H9 (cell line): ENCODE measurements at regions not wholly inside any gene's neighbourhood (a gene's known extent, or its start where the extent isn't known, plus 50 kb on each side); places are given as distances from the start of the nearest gene placed in this dataset.

Experiments used
- DNase-seq: peaks from one replicate; pipeline ENCODE4 v3.0.0-alpha.2; 2017
- H2AFZ ChIP-seq: one replicate; pipeline ENCODE4 v1.6.1; 2013; ENCODE audit warnings: mild to moderate bottlenecking, low read length, control low read depth, moderate library complexity
- H2AK5ac ChIP-seq: 2 replicates; pipeline ENCODE4 v1.6.1; 2013; ENCODE audit warnings: low read length, control low read depth, mixed read lengths; ENCODE audit not compliant: insufficient read length
- H2BK120ac ChIP-seq: one replicate; pipeline ENCODE4 v1.6.1; 2013; ENCODE audit warnings: low read depth, mild to moderate bottlenecking, low read length, control low read depth, inconsistent platforms; ENCODE audit not compliant: poor library complexity, severe bottlenecking
- H2BK12ac ChIP-seq: 2 replicates; pipeline ENCODE4 v1.6.1; 2013; ENCODE audit warnings: low read length, control low read depth, mixed read lengths, low read depth; ENCODE audit not compliant: insufficient read length
- H2BK15ac ChIP-seq: 2 replicates; pipeline ENCODE4 v1.6.1; 2013; ENCODE audit warnings: low read depth, low read length, control low read depth
- H2BK20ac ChIP-seq: one replicate; pipeline ENCODE4 v1.6.1; 2013; ENCODE audit warnings: low read depth, mild to moderate bottlenecking, low read length, control low read depth, inconsistent platforms; ENCODE audit not compliant: poor library complexity, severe bottlenecking
- H2BK5ac ChIP-seq: 2 replicates; pipeline ENCODE4 v1.6.1; 2013; ENCODE audit warnings: low read length, control low read depth, mixed read lengths; ENCODE audit not compliant: insufficient read length
- H3K14ac ChIP-seq: 2 replicates; pipeline ENCODE4 v1.6.1; 2013; ENCODE audit warnings: low read length, control low read depth; ENCODE audit not compliant: insufficient read depth
- H3K18ac ChIP-seq: 2 replicates; pipeline ENCODE4 v1.6.1; 2013; ENCODE audit warnings: low read depth, mild to moderate bottlenecking, mixed read lengths, low read length, control low read depth; ENCODE audit not compliant: insufficient read length
- H3K23ac ChIP-seq: 2 replicates; pipeline ENCODE4 v1.6.1; 2013; ENCODE audit warnings: low read length, control low read depth, mixed read lengths, low read depth; ENCODE audit not compliant: insufficient read length
- H3K23me2 ChIP-seq: 2 replicates; pipeline ENCODE4 v1.6.1; 2013; ENCODE audit warnings: low read depth, mild to moderate bottlenecking, mixed read lengths, low read length, control low read depth; ENCODE audit not compliant: insufficient read length, poor library complexity, severe bottlenecking
- H3K27ac ChIP-seq: 2 replicates; pipeline ENCODE4 v1.5.1; 2013; ENCODE audit warnings: low read length, control low read depth, mixed read lengths, low read depth; ENCODE audit not compliant: insufficient read length
- H3K27me3 ChIP-seq: 2 replicates; pipeline ENCODE4 v1.6.1; 2013; ENCODE audit warnings: low read length, control low read depth, inconsistent platforms; ENCODE audit not compliant: insufficient read depth
- H3K4ac ChIP-seq: 2 replicates; pipeline ENCODE4 v1.6.1; 2013; ENCODE audit warnings: low read depth, mild to moderate bottlenecking, control low read depth, inconsistent platforms, low read length, moderate library complexity
- H3K4me1 ChIP-seq: 2 replicates; pipeline ENCODE4 v1.6.1; 2013; ENCODE audit warnings: low read length, control low read depth, inconsistent platforms; ENCODE audit not compliant: insufficient read depth
- H3K4me2 ChIP-seq: 2 replicates; pipeline ENCODE4 v1.6.1; 2013; ENCODE audit warnings: low read length, control low read depth, mixed read lengths; ENCODE audit not compliant: insufficient read length, insufficient read depth
- H3K56ac ChIP-seq: 2 replicates; pipeline ENCODE4 v1.6.1; 2013; ENCODE audit warnings: low read depth, mild to moderate bottlenecking, mixed read lengths, low read length, control low read depth; ENCODE audit not compliant: insufficient read length
- H3K79me1 ChIP-seq: 2 replicates; pipeline ENCODE4 v1.6.1; 2013; ENCODE audit warnings: low read depth, mild to moderate bottlenecking, moderate library complexity, low read length, control low read depth, inconsistent platforms; ENCODE audit not compliant: insufficient read depth, poor library complexity, severe bottlenecking
- H3K79me2 ChIP-seq: 2 replicates; pipeline ENCODE4 v1.6.1; 2013; ENCODE audit warnings: low read length, control low read depth, inconsistent platforms; ENCODE audit not compliant: insufficient read depth
- H3K9ac ChIP-seq: 2 replicates; pipeline ENCODE4 v1.6.1; 2013; ENCODE audit warnings: low read length, control low read depth, mixed read lengths; ENCODE audit not compliant: insufficient read length; ENCODE audit errors: extremely low read depth
- H3K9me3 ChIP-seq: one replicate; pipeline ENCODE4 v1.6.1; 2013; ENCODE audit warnings: low read depth, low read length, inconsistent platforms; ENCODE audit not compliant: control insufficient read depth
- H3T11ph ChIP-seq: one replicate; pipeline ENCODE4 v1.6.1; 2013; ENCODE audit warnings: mild to moderate bottlenecking, low read length, control low read depth, inconsistent platforms
- H4K20me1 ChIP-seq: one replicate; pipeline ENCODE4 v1.6.1; 2013; ENCODE audit not compliant: control insufficient read depth, insufficient read length, insufficient read depth
- H4K5ac ChIP-seq: 2 replicates; pipeline ENCODE4 v1.6.1; 2013; ENCODE audit warnings: low read depth, mild to moderate bottlenecking, mixed read lengths, low read length, control low read depth; ENCODE audit not compliant: insufficient read length
- H4K8ac ChIP-seq: replicated peaks from 2 replicates; pipeline ENCODE4 v1.6.1; 2013; ENCODE audit warnings: low read length, control low read depth, mixed read lengths, low read depth; ENCODE audit not compliant: insufficient read length
- H4K91ac ChIP-seq: 2 replicates; pipeline ENCODE4 v1.6.1; 2013; ENCODE audit warnings: low read depth, mild to moderate bottlenecking, moderate library complexity, mixed read lengths, low read length, control low read depth; ENCODE audit not compliant: insufficient read length
- H3K27ac Mint-ChIP-seq, 3 experiments: 2 replicates in 2 of 3; 3 replicates in 1 of 3; pipeline ENCODE4 v1.8.0; 2020 to 2021; ENCODE audit warnings: mixed read lengths in 3 of 3, mild to moderate bottlenecking in 1 of 3, moderate library complexity in 1 of 3
- H3K27me3 Mint-ChIP-seq: 2 replicates; pipeline ENCODE4 v1.8.0; 2021; ENCODE audit warnings: low read depth, mild to moderate bottlenecking, moderate library complexity, mixed read lengths
- H3K36me3 Mint-ChIP-seq, 3 experiments: 2 replicates in 2 of 3; 3 replicates in 1 of 3; pipeline ENCODE4 v1.8.0; 2020 to 2021; ENCODE audit warnings: low read depth in 3 of 3, mixed read lengths in 3 of 3; ENCODE audit not compliant: insufficient read depth in 1 of 3
- H3K4me1 Mint-ChIP-seq, 2 experiments: 2 replicates each; pipeline ENCODE4 v1.8.0; 2020; ENCODE audit warnings: mixed read lengths in 2 of 2
- H3K4me3 Mint-ChIP-seq, 2 experiments: 2 replicates in 1 of 2; 3 replicates in 1 of 2; pipeline ENCODE4 v1.8.0; 2020 to 2021; ENCODE audit warnings: mild to moderate bottlenecking in 2 of 2, mixed read lengths in 2 of 2, moderate library complexity in 1 of 2
- H3K9me3 Mint-ChIP-seq, 2 experiments: 2 replicates in 1 of 2; 3 replicates in 1 of 2; pipeline ENCODE4 v1.8.0; 2020; ENCODE audit warnings: mild to moderate bottlenecking in 2 of 2, mixed read lengths in 2 of 2, moderate library complexity in 1 of 2
- CTCF ChIP-seq: fragments of 200-600 bp; sonication (generic); conservative IDR thresholded peaks from 3 replicates; pipeline ENCODE4 v1.8.0; 2021; ENCODE audit warnings: antibody characterized with exemption, mild to moderate bottlenecking
- WGBS: extraction: QIAGEN DNeasy Blood & Tissue Kit; methylation state at CpG from one replicate; pipeline ENCODE4 v1.1.7; 2013; ENCODE audit warnings: missing lambda C conversion rate, low lambda C conversion rate, mixed read lengths; ENCODE audit not compliant: insufficient read length; ENCODE audit errors: extremely low coverage; 5-methylcytosine and 5-hydroxymethylcytosine counted together

- no peak overlapping the region for H3K27ac ChIP-seq
These were observed 145.2 kb upstream of the UNC5B start for GRCh38 chr10:71067098-71067740.

More at GRCh38 chr10:71067098-71067740, 145.2 kb upstream of the UNC5B start:
- H3K9me3 ChIP-seq, result no peaks in the 10 kb centered on the region
- DNase-seq, result no peak
- no peak overlapping the region for H3K14ac ChIP-seq
- no peak overlapping the region for H2BK15ac ChIP-seq
- H3K79me2 ChIP-seq, result no peaks in the 10 kb centered on the region
- no peak overlapping the region for H4K91ac ChIP-seq
- Mint-ChIP-seq H3K27ac (no peak overlapping the region), H3K4me1 (peaks cover 7 to 22% of the 10 kb centered on the region in 2 experiments), H3K27me3 (peaks cover 8% of the 10 kb centered on the region), H3K4me3 (no peak overlapping the region), H3K36me3 (no peaks in the 10 kb centered on the region; a peak in 1 of 7 replicates), H3K9me3 (no peaks in the 10 kb centered on the region)
- no peak overlapping the region for H4K5ac ChIP-seq
- H3T11ph ChIP-seq, result no peak overlapping the region
- H2BK20ac ChIP-seq, result no peak overlapping the region
- no peak overlapping the region for H3K18ac ChIP-seq
- no peak overlapping the region for H2AFZ ChIP-seq
- no peaks in the 10 kb centered on the region for H4K20me1 ChIP-seq
- no peak overlapping the region for H2BK120ac ChIP-seq
- H3K23ac ChIP-seq, result no peak overlapping the region
- H3K4me1 ChIP-seq, result peaks cover 2% of the 10 kb centered on the region; the same call in 1 of the 2 replicates
- no peak for TF ChIP-seq CTCF
- no peaks in the 10 kb centered on the region for H3K79me1 ChIP-seq
- no peak overlapping the region for H2AK5ac ChIP-seq
- H4K8ac ChIP-seq, result no peak overlapping the region
- no peaks in the 10 kb centered on the region for H3K23me2 ChIP-seq
- H3K9ac ChIP-seq, result no peak overlapping the region
- no peak overlapping the region for H2BK12ac ChIP-seq
- no peak overlapping the region for H2BK5ac ChIP-seq
- H3K4me2 ChIP-seq, result no peak overlapping the region
- H3K56ac ChIP-seq, result no peak overlapping the region
- WGBS, result no CpG with 5 or more reads among the region's 19 CpGs
- no peak overlapping the region for H3K4ac ChIP-seq
- no peaks in the 10 kb centered on the region for H3K27me3 ChIP-seq
